SW 1271 (cell line): ENCODE measurements at regions not wholly inside any gene's neighbourhood (a gene's known extent, or its start where the extent isn't known, plus 50 kb on each side); places are given as distances from the start of the nearest gene placed in this dataset.

Experiments used
- DNase-seq, 2 experiments: peaks; one replicate each; lab custom pipeline; 2025; lab: John Stamatoyannopoulos, UW

DNA sequence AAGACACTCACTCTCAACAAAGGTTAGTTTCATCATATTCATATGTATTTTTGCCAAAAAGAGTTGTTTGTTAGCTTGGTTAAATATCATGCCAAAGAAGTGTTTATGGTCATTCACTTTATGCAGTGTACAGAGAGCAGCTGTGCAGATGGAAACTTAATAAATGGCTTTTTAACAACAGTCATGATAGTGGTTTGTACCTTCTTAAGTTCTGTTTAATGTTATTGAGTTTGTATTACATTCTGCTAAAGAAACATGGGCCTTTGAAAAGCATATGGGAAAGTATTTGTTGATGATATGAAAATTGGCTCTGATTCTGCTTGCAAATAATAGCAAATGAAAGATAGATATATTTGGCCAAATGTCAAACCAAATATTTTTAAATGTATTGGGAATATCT is 607.3 kb downstream of the NCAM2 start:
- no peak for DNase-seq

DNA sequence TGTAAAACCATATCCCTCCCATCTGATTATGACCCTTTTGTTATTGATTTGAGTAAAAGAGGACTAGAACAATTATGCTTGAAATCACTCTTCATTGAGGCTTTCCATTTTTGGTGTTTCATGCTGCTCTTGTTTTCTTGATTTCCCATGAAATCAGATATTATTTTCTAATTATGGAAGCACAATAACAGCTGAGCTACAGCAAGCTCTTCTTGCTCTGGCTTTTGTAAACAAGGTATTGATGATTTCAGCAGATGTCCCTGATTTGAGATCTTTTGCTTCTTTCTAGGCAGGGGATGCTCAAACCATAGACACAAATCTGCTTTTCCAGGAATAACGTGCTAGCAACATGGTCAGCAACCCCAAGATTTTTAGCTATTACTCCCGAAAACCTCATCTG is 607.8 kb downstream of the NCAM2 start:
- DNase-seq = no peak

DNA sequence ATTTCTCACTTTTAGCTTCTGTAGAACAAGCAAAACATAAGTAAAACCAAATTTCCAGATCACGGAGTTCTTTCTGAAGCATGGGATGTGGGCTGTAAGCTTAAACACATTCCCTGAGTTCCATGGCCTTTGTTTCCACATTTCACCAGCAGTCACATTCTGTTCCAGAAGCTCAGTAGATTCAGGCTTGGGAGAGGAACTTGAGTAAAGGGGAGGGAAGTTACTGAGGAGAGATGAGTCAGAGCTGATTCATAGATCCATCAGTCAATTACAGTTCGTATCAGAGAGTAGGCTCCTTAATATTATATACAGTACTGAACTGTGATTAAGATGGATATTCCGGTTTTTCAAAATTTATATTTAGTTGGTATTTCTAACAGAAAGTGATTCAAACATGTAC is 614.3 kb downstream of the NCAM2 start:
- DNase-seq = peak; percentile 1 to 38

DNA sequence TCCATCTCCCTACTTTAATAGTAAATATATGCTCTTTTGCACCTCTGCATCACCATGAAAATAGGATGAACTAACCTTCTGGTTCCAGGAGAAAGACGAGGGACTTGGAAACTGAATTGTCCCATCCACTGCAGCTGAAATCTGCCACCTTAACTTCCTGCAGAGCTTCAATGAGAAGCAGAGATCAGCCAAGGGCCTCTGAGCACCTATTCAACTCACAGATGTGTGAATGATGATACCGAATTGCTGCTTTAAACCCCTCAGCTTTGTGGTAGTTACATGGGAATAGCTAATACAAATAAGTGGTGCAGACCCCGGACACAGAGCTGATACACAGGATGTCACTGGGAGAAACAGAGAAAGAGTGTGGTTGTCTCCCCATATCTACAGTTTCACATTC is 616.8 kb downstream of the NCAM2 start:
- DNase-seq = no peak

DNA sequence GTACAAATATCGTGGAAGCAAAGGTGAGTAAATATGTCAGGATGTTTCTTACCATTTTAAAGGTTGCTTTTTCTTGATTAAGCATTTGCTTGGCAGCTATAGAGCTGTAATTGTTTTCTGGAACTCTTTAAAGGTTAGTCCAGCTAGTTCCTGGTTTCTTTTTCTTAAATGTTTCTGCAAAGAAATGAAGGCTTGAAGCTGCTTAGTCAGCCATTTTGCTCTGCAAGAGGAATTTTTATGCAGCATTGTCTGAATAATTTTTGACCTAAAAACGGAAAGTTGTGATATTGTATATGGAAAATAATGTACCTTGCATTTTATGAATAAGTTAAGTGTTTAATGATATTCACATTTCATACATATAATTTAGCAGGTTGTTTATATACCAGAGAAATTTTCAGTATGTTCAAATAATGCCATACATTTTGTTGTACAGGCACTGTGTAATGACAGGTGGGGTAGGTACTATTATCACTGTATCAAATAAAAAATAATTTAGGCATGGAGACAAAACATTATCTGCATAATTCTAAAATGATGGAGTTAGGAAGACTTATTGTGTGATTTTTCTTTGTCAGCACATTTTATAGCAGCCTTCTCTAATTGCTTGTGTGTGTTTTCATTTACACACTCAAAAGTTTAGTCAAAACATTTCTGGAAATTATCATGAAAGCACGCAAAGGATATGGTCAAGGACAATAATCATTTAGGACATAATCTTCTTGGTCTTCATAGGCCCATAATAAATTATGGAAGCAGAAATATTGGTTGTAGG is 624.4 kb downstream of the NCAM2 start:
- DNase-seq = no peak

DNA sequence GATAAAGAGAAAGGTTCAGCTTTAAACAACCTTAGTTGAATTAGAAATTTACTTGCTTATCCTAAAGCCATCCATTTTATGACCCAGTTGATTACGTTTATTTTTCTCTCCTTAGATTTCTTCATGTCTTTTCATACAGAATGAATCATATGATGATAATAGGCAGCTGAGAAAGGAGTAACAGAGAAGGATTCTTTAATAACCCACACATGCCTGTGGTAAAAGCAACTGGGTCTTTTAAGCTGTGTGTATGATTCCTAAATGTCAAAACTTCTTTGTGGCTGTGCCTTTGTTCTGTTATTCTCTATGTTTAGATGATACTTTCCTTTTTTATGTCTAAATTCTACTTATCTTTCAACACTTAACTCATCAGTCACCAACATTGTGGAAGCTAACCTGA is 626.5 kb downstream of the NCAM2 start:
- DNase-seq = no peak

DNA sequence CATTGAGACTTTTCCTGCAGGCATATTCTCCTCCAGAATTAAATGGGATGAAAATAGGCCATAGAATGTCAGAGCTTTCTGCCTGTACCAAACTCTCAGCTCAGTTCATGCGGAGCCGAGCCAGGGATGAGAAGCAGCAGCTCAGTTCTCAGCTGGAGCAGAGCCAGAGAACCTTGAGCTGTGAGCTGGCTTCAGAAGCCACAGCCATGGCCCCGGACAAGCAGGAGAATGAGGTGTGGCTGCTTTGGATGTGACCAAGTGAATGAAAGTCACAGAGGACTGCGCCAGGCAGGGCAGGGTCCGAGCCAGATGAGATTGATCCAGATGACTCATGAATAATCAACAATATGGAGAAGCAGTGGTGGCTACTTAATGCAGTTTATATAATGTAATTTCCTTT is 633.8 kb downstream of the NCAM2 start:
- DNase-seq = no peak

DNA sequence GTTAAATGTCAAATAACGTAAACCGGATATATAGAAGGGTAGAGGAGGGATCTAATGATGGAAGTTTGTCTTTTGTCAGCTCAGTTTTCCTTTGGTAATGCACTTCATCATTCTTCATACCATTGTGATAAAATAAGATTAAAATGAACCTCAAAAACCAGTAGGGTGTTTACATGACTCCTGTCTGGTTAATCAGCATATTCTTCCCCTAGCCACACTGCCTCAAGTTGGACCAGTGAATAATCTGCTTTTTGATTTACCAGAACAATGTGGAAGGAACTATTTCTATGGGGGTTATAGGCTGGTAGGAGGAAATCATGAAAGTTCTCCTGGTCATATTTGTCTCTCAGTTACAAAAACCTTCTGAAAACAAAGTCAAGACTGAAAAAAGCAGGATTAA is 634.7 kb downstream of the NCAM2 start:
- no peak for DNase-seq

DNA sequence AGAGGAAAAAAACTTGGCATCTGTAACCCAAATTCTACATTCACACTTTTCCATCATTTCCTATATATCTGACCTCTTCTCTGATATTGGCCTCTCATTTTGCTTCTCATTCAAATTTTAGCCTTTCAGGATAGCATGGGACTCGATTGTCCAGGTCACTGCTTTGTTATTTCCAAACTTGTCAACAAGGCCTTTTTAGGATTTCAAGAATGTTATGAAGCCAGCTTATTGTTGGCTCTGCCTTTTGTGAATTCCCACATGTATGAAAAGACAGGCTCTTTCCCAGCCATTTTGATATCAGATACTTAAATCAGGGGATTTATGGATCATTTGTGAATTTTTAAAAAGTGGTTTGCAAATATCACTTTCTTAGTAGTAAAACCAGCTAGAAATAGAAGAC is 663.5 kb downstream of the NCAM2 start:
- DNase-seq = no peak

DNA sequence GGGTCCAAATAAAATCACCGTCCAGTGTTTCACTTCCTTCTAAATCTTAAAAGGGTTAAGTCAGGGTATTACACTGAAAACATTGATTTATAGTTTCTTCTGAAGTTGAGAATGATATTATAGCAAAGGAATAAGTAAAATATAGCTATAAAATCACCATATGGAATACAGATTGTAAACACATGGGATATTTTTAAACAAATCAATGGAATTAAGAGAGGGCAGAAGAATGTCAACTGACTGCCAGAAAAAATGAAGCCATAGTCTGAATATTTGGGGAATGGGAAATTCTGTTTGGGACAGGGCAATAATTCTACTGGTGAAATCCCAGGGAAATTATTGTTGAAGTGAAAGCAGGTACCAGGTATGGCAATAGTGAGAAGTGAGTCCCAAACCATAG is 664.6 kb downstream of the NCAM2 start:
- no peak for DNase-seq

DNA sequence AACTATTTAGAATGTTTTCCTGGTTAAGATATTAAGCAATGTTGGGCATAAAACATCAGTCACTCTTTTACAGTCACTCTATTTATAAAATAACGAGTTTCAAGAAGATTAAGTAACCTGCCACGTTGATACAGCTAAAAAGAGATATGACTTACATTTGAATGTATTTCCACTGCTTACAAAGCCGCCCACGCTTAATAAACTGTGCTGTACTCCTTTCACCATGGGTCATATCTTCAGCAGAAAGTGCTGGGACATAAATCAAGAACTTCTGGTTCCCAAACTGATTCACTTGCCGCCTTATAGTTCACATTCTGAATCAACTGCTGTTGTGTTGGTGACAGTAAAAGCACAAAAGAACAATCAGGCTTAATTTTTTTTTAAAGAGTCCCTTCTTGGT is 666.7 kb downstream of the NCAM2 start:
- DNase-seq = no peak

DNA sequence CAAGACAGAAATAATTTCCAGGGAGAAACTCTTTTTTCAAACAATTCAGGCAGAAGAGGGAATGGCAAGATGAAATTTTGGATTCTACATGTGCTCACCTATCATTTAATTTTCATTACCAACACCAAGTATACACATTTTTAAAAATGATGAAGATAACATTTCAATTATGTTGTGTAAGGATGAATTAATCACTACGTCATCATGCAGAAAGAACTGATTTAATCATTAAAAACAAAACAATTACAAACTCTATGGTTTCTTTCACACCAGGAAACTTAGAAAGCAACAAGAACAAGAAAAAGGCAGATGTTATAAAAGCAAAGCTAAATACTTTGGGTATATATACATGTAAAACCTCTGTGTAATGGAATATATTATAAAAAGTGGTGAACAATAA is 668.5 kb downstream of the NCAM2 start:
- no peak for DNase-seq

DNA sequence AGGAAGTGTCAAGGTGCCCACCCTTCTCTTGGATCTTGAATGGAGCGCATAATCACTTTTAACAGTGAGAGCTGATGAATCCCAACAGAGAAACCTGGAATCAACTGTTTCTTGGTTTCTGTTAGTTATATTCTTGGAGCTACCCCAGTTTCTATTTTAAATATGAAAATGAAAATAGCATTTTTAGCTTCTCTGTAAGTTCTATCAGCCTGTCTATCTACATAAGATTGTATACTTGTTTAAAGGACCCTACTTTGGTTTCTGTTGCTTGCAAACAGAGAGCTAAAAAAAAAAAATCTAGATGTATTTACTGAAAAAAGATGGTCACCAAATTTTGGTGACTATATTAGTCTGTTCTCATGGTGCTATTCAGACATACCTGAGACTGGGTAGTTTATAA is 670.0 kb downstream of the NCAM2 start:
- no peak for DNase-seq

DNA sequence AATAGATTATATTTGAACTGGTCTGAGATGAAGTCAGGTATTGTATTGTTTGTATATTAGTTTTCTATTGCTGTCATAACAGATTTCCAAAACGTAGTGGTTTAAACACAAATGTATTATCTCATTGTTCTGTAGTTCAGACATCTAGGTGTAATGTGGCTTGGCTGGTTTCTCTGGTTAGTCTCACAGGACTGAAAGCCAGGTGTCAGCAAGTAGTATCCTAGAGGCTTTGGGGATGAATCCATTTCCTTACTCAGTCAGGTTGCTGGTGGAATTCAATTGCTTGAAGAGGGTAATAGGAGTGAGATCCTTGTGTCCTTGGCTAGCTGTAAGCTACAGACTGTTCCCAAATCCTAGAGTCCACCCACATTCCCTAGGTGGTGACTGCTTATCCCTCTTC is 675.8 kb downstream of the NCAM2 start:
- no peak for DNase-seq

DNA sequence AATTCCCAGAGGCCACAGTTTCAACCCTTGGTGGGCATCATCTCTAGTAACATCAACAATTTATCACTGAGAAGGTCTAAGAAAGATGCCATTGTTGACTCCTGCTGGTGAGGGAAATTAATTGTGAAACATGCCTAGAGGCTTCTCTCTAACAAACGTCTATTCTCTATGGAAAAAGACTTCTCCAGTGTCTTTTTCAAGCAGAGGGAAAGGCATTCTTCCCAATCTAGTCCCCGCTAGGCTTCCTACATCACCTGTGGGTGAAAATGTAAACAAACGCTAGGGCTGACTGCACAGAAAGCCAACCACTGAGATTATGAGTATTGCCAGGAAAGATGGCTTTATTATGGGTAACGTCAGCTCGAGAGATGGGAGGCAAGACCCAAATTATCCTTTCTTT is 677.4 kb downstream of the NCAM2 start:
- no peak for DNase-seq

DNA sequence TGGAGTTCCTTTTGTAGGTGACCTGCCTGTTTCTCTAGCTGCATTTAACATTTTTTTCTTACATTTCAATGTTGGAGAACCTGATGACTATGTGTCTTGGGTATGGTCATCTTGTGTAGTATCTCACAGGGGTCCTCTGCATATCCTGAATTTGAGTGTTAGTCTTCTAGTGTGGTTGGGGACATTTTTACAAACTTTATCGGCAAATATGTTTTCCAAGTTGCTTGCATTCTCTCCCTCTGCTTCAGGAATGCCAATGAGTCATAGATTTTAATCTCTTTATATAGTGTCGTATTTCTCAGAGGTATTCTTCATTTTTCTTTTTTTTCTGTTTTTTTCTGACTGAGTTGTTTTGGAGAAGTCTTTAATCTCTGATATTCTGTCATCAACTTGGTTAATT is 684.0 kb downstream of the NCAM2 start:
- DNase-seq = no peak

DNA sequence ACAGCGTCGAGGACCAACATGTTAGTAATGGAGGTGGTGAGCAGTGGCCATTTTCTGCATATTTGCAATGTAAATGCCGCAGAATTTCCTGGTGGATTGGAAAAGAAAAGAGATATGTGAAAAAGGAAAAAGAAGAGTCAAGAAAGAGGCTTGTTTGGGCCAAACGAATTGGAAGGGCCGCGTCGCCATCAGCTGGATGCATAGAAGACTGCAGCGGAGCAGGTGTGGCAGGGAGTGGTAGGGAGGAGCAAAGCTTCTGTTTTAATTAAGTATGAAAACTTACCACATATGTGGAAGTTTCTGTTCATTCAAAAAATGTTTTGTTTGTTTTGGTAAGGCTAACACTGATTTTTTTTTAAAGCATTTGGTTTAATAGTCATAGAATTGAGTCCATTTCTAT is 690.7 kb downstream of the NCAM2 start:
- peak in 1 of 2 experiments; percentile 1 for DNase-seq

DNA sequence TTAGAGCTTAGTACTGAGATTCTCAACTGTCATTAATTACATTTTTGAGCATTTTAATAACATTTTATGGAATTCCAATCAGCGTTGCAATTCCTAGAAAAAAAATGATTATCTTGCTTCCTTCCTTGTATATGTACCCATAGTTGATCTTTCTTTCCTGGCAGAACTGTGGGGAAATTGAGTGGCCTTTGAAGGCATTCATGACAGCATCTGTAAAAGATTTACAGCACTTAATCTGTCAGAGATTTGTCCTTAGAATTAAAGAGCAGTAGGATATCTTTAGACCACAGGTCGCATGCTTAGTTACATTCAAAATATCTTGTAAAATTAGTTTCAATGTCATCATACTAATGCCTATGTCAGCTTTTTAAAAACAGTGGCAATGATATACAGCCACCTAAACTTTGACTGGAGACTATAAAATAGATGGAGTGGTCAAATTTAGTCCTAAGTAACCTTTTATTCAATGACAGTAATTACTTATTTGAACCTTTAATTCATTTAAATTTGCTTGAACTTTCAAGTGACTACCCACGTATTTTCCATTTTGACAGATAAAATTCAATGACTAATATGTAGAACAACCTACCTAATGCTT is 692.0 kb downstream of the NCAM2 start:
- no peak for DNase-seq

DNA sequence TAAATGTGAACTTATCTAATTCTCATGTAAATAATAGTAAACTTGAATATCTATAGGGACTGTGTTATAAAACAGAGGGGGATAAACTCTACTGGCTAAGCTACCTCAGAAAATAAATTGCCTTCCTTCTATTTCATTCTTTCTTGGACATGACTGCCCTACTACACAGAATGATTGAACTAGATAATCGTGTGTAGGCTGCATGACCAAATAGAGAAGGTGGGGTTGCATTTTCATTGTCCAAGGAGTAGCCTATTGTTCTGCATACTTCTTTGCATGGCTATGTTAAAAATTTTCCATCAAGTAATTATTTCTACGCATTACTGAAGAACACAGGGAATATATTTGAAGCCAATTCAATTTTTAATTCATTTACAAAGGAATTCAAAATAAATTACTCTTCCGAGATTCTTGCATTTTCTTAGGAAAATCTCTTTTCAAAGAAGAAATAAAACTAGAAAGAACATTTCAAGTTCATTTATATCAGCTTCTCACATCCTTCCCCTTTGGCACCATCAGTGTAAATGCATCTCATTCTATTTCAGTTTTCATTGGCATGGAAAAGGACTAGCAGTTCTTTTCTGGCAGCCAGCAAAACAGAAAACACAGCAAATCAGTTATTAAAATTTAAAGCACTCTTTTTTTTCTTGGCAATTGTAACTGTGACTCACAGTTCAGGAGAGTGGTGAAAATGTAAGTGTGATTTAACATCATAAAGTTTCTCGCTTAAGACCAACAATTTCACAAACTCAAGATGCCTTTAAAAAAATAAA is 714.7 kb downstream of the NCAM2 start:
- no peak for DNase-seq

DNA sequence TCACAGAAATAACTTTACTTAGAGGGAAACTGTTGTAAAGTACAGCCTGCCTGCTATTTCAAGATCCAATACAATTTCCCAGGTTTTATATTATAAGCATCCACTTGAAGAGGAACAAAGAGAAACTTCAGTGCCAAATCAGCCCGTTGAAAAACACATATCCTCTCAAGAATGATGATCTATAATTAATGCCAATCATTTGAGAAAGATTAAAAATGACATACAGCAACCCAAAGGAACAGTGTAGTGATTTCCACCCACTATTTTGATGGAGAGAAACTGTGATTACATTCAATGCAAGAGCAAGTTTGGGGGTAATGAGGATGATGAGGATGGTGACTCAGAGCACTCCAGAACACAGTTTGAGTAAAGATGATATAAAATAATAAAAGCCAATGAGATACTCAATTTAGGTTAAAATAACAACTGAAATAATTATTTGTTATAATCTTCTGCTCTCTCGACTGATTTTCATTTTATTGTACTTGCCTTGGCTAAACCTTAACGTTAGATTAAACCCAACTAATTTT is 715.5 kb downstream of the NCAM2 start:
- no peak for DNase-seq

DNA sequence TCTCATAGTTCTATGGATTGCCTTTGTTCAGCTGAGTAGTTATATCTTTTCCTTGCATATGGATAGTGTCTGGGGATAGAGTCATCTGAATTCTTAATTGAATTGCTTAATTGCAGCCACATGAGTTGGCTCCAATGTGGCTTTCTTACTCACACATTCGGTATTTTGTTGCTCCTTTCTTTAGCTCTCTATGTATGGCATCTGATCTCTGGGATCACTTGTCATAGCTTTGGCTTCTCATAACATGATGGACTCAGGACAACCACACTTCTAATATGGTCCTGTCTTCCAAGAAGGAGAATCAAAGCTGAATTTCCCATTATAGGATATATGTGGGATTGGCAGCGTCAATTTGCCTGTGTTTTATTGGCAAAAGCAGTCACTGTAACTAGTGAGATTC is 716.2 kb downstream of the NCAM2 start:
- peak in 1 of 2 experiments; percentile 10 for DNase-seq

DNA sequence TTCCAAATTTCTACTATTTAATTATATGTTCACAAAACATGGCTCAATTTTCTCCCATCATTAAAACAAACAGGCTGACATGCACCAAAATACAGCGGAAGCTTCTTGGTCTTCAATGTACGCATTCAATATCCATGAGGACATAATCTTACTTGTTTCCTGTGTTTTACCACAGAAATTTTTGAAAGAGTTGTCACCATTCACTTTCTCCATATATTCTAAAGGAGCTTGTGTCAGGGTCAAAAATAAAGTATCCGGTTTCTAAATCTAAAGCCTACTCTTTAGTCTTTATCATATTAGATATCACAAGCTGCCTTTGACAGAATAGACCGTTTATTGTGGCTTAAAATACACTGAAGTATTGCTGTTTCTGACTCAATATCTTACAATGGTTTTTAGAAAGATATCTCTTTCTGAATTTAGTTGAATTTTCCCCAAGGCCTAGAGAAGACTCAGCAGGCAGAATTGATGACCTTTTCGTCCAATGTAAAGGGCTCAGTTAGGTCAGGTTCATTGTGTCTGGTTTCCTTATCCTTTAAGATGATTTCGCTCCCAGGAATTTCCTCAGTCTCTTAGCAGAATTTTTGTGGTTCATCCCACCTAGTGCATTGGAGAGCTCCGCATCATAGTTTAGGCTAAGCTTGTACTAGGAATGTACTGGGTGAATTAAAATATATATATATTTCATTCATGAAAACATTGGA is 717.2 kb downstream of the NCAM2 start:
- DNase-seq = peak in 1 of 2 experiments; percentile 7
